GM21423 (cell line): ENCODE measurements at regions not wholly inside any gene's neighbourhood (a gene's known extent, or its start where the extent isn't known, plus 50 kb on each side); places are given as distances from the start of the nearest gene placed in this dataset.

ENCODE experiments used
- ATAC-seq: cut with Tn5 transposase; IDR thresholded peaks from one replicate; pipeline ENCODE4 v1.9.1; 2021; ENCODE audit warnings: mild to moderate bottlenecking, moderate library complexity; ENCODE audit not compliant: unreplicated experiment

DNA sequence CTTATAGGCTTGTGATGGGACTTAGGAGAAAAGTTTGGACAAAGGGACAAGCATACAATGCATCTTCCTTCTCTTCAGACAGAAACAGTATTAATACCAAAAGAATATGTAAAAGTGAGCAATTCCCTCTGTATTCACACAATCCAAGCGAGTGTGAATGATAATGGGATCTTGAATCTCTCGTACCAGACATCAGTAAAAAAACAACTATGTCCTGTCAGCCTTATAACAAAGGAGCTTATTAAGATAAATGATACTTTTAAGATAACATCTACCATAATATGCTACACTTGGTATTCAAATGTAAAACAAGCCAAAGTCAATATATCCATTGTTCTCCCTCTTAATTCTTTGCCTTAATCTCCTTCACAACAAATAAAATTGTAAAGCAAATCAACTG, 288.6 kb upstream of the CNTN6 start:
- no peak for ATAC-seq

DNA sequence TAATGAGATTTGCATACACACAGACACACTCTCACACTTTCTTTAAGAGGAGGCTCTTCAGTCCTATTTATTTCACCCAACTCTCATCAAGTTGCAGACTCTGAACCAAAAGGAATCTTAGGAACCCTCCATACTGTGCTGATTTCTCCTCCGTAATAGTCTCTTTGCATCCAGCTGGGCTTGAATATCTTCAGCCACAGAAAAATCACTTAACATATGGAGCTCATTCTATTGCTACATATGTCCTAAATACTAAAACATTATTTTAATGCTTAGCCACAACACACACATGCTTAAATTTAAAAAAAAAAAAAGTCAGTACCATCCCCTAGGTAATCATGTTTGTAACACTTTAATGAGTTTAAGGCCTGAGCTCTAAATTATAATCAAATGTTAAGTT, 287.5 kb upstream of the CNTN6 start:
- no peak for ATAC-seq

DNA sequence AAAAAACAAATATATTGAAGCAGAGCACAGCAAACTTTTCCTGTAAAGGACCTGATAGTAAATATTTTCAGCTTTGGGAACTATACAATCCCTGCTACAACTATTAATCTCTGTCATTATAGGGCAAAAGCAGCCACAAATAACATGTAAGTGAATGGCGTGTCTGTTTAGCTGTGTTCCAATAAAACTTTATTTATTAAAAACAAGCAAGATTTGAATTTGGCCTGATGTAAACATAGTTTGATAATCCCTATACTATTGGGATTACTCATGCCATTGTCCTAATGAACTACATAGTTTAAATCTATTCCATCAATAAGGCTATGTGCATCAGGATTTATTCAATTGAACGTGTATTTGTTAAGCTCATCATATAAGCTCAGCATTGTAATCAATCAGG, 286.8 kb upstream of the CNTN6 start:
- ATAC-seq = no peak

DNA sequence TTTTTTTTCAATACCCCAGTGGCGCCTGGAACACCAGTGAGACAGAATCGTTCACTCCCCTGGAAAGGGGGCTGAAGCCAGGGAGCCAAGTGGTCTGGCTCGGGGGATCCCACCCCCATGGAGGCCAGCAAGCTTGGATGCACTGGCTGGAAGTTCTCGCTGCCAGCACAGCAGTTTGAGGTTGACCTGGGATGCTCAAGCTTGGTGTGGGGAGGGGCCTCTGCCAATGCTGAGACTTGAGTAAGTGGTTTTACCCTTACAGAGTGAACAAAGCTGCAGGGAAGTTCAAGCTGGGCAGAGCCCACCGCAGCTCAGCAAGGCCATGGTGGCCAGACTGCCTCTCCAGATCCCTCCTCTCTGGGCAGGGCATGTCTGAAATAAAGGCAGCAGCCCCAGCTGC, 276.2 kb upstream of the CNTN6 start:
- ATAC-seq = no peak

DNA sequence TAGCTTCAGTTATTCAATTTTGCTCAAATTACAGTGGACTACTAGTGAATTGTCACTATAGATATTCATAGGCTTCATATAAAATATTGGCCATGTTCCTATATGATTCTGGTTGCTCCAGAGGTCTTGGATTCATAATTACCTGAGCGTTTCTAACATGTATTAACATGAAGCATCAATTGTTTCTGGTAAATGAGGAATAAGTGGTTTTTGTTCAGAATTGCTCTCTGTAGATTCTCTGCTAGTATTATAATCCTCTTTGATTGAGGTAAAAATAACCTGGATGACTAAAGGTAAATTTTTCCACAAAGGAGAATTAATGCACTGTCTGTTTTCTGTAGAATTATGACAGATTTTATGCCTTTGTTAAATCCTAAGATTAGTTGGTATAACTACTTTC, 258.1 kb upstream of the CNTN6 start:
- ATAC-seq = no peak

DNA sequence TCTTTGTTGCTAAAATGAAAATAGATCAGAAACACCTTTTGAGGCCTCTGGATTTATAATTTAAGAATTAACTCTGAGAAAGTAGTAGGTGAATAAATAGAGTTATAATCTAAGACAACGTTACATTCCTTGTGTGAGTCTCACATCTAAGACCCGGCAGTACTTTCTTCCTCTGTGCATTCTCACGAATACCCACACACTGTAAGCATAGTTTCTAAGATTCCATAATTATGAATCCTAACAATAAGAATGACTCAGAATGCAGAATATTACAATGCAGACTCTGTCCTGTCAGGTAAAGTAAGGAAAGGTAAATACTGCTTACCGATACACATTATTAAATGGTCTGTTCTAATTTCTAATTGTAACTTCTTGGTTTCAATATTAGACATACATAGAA, 257.7 kb upstream of the CNTN6 start:
- ATAC-seq = no peak

DNA sequence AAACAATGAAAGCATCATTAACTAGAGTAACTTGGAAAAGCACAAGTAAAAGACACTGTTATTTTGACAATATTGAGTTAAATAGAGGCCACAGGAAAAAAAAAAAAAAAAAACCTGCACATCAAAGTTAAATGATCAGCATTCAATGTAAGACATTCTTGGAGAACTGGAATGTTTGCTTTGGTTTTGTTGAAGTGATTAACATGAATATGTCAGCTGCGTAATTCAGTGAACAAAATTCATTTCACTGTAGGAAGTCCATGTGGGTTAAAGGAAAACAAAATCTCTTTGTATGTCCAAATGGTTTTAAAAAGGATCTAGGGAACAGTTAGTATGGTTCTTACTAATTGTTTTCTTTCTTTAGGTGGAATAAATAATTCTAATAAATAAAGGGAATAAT, 252.8 kb upstream of the CNTN6 start:
- ATAC-seq = no peak

DNA sequence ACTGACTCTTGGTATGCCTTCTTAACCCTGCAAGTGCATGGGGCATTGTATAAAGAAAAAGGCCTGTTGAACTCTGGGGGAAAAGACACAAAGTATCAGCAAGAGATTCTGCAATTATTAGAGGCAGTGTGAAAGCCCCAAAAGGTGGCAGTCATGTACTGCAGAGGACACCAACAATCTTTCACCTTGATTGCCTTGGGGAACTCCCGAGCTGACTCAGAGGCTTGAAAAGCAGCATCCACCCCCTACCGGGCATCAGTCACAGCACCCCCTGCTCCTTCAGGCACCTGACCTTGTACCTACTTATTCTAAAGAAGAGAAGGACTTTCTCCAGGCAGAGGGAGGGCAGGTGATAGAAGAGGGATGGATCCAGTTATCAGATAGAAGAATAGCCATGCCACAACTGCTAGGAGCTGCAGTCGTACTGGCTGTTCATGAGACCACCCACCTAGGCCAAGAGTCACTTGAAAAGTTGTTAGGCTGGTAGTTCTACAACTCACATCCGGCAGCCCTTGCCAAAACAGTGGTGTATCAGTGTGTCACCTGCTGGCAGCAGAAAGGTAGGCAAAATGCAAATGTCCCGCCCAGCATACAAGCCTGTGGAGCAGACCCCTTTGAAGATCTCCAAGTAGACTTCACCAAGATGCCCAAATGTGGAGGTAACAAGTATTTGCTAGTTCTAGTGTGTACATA, 241.6 kb upstream of the CNTN6 start:
- no peak for ATAC-seq

DNA sequence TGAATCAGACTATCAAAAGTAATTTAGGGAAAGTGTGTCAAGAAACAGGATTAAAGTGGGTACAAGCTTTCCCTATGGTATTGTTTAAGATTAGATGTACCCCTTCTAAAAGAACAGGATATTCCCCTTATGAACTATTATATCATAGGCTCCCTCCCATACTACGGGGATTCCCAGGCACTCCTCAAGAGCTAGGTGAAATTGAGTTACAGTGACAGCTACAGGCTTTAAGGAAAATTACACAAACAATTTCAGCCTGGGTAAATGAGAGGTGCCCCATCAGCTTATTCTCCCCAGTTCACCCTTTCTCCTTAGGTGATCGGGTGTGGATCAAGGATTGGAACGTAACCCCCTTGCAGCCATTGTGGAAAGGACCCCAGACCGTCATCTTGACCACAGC, 240.8 kb upstream of the CNTN6 start:
- ATAC-seq = no peak

DNA sequence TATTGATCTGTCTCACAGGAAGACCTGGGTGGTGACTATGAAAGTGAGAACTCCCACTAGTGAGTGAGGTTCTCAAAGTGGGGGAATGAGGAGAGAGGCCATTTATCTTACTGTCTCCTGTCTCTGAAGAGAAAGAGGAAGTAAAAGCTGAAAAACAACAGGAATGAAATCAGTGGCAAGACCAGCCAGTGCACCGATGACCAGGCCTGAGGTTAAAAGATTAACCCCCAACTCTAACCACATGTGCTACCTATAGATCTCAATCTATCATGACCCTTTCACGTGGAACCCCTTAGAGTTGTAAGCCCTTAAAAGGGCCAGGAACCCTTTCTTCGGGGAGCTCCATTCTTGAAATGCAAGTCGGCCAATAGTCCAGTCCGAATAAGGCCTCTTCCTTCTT, 239.3 kb upstream of the CNTN6 start:
- no peak for ATAC-seq

DNA sequence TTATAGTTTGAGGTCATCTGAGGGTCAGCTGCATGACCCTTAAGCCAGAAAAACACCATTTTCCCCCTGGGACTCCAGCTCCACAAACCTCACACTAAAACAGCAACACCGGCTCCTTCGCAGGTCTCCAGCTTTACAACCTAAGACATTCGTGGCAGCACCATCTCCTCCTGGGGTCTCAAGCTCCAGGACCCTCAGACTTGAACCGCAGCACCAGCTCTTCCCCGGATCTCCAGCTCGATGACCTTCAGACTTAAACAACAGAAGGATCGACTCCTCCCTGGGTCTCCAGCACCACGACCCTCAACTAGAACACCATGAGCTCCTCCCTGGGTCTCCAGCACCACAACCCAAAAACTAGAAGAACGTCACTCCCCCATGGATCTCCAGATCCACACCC, 233.7 kb upstream of the CNTN6 start:
- ATAC-seq = no peak

DNA sequence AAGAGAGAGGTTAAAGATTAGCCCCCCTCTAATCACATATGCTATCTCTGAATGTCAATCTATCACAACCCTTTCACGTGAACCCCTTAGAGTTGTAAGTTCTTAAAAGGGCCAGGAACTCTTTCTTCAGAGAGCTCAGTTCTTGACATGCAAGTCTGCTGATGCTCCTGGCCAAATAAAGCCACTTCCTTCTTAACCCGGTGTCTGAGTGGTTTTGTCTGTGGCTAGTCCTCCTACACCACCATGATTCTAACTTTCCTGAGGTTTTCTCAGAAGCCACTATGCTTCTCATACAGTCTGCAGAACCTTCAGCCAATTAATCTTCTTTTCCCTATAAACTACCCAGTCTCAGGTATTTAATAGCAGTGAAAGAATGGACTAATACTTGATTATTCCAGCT, 231.1 kb upstream of the CNTN6 start:
- no peak for ATAC-seq

DNA sequence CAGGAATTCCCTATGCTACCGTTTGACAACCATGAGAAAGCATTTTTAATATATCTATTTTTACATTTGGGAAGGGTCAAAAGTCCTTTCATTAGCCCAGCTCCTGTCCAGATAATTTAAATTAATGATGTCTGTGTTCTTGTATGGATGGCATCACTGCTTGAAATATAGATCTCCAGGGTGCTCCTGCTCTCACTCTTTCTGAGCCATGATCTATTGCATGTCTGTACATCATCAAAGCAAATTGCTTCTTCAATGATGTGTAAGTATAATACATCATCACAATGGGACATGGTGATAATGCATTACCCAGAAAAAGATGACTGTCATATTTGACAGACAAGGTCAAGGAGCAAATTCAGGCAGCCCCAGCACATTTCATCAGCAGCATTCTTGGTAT, 223.6 kb upstream of the CNTN6 start:
- no peak for ATAC-seq

DNA sequence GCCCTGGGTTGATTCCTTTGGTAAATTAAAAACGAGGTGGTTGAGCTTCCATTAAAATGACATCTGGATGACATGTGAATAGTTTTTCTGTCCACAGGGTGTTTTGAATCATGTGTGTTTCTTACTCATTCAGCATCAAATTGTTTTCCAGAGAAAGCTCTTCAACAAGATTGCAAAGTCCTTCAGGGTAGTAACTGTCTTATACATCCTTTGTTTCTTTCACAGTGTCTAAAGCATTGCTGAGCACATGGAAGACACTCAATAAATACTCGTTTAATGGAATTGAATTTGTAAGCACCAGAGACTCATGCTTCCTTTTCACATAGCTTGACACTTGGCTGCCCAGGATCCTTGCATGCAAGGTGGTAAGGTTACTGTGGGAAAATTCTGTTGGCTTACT, 223.1 kb upstream of the CNTN6 start:
- no peak for ATAC-seq

DNA sequence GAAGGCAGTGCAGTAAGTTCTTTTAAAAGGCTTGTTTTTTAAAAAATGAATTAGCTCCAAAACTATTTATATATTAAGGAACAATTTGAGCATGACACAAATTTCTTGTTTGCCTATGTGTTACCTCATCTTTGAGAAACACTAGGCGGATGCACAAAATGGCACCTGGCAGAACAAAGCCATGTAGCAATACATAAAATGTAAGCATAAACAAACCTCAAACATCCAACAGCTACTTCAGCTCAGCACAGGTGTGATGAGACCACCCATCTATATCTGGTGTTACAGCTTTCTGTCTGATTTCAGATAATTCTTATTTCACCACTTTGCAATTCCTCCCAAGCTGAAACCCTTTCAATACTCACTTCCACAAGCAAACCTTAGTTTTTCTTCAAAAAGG, 221.2 kb upstream of the CNTN6 start:
- no peak for ATAC-seq

DNA sequence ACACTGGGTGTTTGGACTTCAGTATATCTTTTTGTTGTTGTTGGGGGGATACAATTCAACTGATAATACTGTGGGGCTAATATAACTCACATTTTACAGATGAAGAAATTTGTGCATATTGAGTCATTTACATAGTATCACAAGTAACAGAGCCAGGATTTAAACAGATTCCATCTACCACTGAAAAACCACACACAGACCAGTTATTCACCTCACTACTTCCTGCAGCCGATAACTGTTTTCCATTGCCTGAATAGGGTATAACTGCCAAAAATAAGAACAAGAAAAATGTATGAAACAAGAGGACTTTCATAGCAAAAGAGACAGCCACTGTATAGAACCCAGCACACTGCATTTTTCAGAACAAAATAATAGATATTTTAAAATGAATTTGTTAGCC, 215.8 kb upstream of the CNTN6 start:
- no peak for ATAC-seq

DNA sequence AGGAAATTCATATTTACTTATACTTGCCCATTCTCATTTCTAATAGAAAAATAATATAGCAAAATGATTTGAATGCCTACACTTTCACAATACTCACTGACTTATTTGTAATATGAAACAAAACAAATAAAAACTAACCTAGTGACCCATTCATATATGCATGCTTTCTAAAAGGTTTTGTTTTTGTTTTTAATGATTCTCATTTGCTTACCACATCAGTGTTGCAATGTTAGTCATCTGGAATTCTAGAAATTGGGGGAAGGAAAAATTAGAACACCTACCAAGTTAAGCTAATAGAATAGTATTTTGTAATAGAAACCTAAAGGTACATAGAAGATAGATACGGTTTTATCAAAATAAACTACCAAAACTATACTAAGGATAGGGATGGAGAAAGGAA, 214.1 kb upstream of the CNTN6 start:
- ATAC-seq = no peak

DNA sequence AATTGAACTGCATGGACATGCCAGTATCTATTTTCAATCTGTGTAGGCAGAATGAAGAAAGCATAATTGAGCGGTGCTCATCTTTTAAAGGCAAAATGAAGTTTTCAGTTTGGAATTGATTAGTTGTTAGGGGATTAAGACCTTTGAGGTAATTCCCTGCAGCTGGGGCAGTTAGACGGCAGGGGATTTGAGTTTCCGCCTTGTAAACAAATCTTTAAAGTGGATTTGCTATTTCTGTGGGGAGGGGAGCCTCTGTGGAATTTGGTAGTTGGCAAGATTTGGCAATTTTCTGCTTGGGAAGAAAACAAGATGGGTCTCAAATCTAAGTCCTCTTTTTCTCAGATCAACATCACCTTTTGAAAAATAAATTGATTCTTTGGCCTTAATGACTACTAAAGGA, 212.5 kb upstream of the CNTN6 start:
- no peak for ATAC-seq

DNA sequence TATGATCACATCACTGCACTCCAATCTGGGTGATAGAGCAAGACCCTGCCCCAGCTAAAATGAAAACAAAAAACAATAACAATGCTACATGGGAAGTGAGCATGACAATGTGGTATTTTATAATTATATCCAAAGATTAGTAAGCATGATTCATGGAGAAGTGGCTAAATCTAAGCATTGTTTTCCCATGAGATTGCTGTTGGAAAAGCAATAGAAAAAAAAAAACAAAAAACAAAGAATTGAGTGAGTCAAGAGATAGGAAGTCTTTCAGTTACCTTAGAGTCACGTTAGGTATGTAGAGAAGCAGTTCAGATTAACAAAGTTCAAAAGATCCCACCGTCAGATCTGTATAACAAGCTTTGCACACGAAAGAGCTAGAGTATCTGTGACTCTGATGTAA, 210.3 kb upstream of the CNTN6 start:
- no peak for ATAC-seq

DNA sequence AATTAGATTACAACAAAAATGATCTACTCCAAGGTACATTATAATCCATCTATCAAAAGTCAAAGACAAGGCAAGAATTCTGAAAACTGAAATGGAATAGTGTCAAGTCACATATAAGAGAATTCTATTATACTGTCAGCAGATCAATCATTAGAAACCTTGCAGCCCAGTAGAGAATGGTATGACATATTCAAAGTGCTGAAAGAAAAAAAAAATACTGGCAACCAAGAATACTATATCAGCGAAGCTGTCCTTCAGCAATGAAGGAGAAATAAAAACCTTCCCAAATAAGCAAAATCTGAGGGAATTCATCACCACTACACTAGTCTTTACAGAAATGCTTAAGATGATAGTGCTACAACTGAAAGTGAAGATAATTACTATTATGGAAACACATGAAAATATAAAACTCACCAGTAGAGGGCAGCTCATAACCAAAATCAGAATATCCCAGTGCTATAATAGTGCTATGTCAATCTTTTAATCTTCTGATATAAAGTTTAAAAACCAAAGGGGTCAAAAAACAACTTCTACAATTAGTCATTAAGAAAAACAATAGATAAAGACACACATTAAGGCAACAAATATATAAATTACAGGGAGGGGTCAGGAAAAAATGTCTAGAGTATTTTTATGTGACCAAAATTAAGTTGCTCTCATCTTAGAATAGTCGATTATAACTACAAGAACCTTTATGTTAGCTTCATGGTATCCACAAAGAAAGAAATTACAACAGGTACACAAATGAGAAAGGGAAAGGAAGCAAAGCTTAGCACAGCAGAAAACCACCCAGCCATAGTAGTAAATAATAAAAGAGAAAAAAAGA, 190.7 kb upstream of the CNTN6 start:
- ATAC-seq = peak; percentile 86

DNA sequence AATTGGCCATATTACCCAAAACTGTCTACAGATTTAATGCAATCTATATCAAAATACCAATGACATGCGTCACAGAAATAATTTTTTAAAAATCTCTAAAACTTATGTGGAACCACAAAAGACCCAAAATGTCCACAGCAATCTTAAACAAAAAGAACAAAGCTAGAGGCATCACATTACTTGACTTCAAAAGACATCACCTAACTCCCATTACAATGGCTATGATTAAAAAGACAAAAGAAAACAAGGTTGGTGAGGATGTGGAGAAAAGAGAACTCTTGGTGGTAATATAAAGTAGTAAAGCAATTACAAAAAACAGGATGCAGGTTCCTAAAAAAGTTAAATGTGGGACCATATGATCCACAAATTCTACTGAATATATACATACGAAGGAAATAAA, 187.6 kb upstream of the CNTN6 start:
- ATAC-seq = no peak

DNA sequence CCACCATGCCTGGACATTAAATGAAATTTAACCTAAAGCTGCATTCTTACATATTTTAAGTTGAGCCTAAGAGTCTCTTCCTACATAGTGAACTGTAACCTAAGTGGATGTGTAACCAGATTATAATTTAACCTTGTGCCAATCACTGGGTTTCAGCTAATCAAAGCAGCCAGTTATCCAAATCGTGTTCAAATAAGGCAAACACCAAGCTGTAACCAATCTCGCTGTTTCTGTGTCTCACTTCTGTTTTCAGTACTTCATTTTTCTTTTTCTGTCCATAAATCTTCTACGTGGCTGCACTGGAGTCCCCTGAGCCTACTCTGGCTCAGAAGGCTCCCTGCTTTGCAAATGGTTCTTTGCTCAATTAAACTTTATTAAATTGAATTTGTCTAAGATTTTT, 186.1 kb upstream of the CNTN6 start:
- ATAC-seq = no peak

DNA sequence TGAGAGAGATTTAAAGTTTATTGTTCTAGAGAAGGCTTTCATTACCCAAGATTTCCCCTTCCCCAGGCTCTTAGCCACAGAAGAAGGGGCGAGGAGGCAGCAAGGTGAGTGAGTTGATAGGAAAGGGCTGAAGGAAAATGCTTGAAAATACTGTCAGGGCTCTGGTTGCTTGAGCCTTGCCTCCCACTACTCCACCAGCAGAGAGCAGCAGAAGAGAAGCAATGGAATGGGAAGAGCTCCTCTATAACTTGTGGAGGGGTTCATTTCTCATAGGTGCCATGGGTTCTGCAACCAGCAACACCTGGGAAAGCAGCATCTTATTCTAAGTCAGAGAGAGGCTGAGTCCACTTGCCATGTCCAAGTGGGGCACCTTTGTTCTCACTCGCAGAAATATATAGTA, 184.0 kb upstream of the CNTN6 start:
- no peak for ATAC-seq
